Stomach (tissue), 4 donors: ENCODE measurements at regions not wholly inside any gene's neighbourhood (a gene's known extent, or its start where the extent isn't known, plus 50 kb on each side); places are given as distances from the start of the nearest gene placed in this dataset.

Source experiments
- CTCF ChIP-seq, 7 experiments: fragments of 450-650 bp in 4 of 7; fragments of 200-600 bp in 3 of 7; sonication (generic) in 3 of 7; IDR thresholded peaks; one replicate each; pipeline ENCODE4 v1.5.1; 2016 to 2019; ENCODE audit warnings: antibody characterized with exemption in 7 of 7, control low read depth in 2 of 7, mild to moderate bottlenecking in 1 of 7
- EP300 ChIP-seq: sonication (generic); formaldehyde crosslinking; IDR thresholded peaks from one replicate; pipeline ENCODE4 v1.6.1; 2017; ENCODE audit warnings: antibody characterized with exemption
- POLR2A ChIP-seq, 4 donors: fragments of 450-650 bp; IDR thresholded peaks; one replicate each; pipeline ENCODE4 v1.6.1; 2016; ENCODE audit warnings: antibody characterized with exemption in 4 of 4, control low read depth in 2 of 4, mild to moderate bottlenecking in 1 of 4, moderate library complexity in 1 of 4
- POLR2AphosphoS5 ChIP-seq, 3 donors: sonication (generic); formaldehyde crosslinking; IDR thresholded peaks; one replicate each; pipeline ENCODE4 v1.6.1; 2016; ENCODE audit warnings: antibody characterized with exemption in 3 of 3

- TF ChIP-seq CTCF (IDR thresholded peaks at IDR 0.05): no peak
- no peak for TF ChIP-seq POLR2A (IDR thresholded peaks at IDR 0.05)
- no peak for TF ChIP-seq EP300
- TF ChIP-seq POLR2AphosphoS5 (IDR thresholded peaks at IDR 0.05): no peak
Observed at GRCh38 chr2:154580767-154581166, 117.7 kb upstream of the KCNJ3 start.
